HG03520 (cell line): ENCODE measurements at regions not wholly inside any gene's neighbourhood (a gene's known extent, or its start where the extent isn't known, plus 50 kb on each side); places are given as distances from the start of the nearest gene placed in this dataset.
A peak's percentile ranks its signal among the peaks of the same experiment; 100 is the strongest.

Experiments used
- ATAC-seq: cut with Tn5 transposase; IDR thresholded peaks from one replicate; pipeline ENCODE4 v1.9.1; 2021; ENCODE audit warnings: mild to moderate bottlenecking, moderate library complexity; ENCODE audit not compliant: unreplicated experiment

DNA sequence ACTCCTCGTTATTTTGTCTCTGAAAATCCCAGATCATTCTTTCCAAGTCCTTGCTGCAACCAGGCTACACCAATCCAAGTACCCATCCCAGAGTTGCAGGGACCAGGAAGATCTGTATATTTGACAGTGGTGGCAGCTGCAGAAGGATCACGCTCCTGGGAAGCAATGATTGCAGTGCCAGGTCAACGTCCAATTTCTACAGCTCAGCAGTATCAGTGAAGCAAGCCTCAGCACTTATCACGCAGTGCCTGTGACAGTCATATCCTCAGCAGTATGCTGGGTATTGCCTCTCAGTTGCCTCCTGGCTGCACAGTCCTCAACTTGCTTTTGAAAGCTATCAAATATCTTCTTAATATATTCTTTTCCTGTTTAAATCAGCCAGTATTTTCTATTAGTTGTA lies 66.7 kb downstream of the BARHL2 start:
- no peak for ATAC-seq

DNA sequence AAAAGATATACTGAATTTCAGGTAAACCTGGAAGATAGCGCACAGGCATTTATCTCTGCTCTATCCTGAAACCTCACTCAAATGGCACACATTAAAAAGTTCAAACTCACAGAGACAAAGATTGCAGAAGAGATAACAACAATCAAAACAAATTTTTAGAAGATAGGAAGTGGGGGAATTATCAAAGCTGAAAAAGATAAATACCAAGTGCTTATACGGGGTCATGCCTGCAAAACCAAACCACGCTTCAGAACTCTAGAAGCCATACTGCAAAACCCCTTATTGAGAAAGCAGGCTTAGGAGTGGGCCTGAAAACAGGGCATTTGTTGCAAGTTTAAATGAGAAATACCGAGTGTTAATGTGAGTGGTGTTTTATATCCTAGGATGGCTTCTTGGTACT lies 76.8 kb downstream of the BARHL2 start:
- ATAC-seq: no peak

DNA sequence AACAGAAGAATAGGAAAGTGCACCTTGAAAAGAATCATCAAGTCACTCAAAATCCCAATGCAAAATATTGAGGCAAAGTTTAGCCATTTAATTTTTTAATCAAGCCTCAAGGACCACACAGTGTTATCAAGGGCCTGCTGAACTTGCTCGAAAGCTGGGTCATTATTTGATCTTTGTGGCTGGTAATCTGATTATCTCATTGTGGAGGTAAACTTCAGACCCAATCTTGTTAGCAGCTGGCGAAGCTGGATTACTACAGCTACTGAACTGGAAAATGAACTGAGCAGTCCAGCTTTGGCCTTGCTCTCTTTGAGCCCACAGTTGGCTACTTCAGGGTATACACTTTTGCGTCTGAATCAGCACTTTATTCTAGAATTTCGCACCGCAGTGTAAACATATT lies 94.4 kb downstream of the BARHL2 start:
- ATAC-seq: no peak

- no peak for ATAC-seq
Observed at GRCh38 chr1:90621986-90622385, 95.1 kb downstream of the BARHL2 start.

GRCh38 chr1:90616395-90616794 lies 100.7 kb downstream of the BARHL2 start:
- ATAC-seq: no peak

- no peak for ATAC-seq
Observed at GRCh38 chr1:90614872-90615271, 102.2 kb downstream of the BARHL2 start.

GRCh38 chr1:90613371-90613770 lies 103.7 kb downstream of the BARHL2 start:
- ATAC-seq: no peak

DNA sequence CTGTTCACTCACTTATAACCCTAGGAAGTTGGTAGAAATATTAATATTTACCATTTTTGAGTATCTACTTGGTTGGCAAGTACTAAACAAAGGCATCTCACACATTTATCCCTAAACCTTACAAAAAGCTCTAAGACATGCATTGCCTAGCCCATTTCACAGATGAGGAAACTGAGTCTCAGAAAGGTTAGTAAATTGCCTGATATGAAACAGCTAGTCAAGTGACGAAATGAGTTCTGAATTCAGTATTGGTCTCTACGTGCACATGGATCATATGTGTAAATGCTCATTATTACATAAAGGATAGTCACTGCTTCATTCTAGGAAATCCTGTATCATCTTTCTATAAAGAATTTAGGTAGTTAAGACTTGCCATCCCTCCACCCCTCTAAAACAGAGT lies 105.1 kb downstream of the BARHL2 start:
- ATAC-seq: no peak

- ATAC-seq: no peak
Observed at GRCh38 chr1:90607736-90608135, 109.4 kb downstream of the BARHL2 start.

DNA sequence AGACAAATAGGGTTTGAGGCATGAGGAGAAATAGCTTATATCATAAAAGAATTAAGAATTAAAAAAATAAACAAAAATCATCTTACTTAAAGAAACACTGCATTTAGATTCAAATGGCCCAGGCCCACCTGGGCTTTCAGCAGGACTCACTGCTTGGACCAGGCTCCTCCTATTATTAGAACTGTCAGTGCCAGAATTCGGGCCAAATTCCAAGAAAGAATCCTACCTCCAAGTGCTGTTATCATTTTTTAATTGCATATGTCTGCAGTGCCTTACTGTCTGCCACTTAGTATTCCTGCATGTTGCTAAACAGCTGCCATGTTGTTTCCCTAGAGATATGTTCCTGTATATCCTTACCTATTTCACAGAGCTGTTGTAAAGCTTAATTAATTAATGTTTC lies 112.0 kb downstream of the BARHL2 start:
- ATAC-seq: no peak

DNA sequence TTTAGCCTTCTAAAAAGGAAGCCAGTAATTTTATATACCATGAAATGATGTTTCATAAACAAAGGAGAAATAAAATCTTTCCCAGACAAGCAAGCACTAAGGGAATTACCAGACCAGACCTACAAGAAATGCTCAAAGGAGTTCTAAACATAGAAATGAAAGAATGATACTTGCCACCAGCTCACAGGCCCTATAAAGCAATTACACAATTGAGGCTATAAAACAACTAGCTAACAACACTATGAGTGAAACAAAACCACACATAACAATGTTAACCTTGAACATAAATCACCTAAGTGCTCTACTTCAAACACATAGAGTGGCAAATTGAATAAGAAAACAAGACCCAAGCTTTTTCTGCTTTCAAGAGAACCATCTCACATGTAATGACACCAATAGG lies 123.8 kb downstream of the BARHL2 start:
- ATAC-seq: no peak

DNA sequence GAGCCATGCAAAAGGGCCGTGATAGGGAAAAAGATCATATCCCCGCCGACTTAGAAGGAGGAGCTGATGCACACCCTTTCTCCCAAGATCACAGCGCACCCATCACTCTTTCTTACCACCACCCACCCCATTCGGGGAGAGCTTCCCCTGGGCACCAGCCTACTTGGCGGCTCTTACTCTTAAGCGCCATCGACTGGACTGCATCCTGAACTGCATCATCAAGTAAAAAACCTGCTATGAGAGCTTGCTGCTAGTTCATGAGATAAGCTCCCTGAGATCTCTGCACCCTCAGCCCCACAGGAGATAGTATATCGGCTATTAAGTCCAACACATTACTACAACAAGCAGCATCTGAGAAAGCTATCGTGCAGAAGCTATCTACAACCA lies 125.1 kb downstream of the BARHL2 start:
- no peak for ATAC-seq

GRCh38 chr1:90591355-90591969 lies 125.6 kb downstream of the BARHL2 start:
- no peak for ATAC-seq

- ATAC-seq: no peak
Observed at GRCh38 chr1:90580176-90580575, 136.9 kb downstream of the BARHL2 start.

DNA sequence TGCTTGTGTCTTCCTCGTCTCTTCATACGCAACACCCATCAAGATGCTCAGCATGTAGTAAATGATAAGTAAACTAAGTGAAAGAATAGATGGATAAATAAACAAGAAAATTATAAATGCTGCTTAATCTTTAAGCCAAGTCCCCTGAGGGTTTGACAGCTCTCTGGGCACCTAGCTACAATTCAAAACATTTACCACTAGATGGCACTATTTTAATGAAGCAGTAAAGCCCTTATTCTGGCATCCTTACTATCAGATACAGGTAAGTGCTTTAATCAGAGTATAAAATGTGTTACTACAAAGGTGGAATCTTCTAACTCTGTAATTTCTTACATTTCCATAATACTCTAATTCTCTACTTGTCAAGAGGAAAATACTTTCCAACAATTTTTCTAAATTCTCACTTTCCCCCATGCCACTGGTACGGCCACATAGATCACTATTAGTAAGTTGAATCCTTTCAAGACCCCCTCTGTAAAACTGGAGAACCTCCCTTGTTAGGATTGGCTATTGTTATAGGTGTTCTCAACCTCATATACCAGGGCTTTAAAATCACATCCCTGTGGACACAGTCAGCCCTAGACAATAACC lies 137.8 kb downstream of the BARHL2 start:
- peak; percentile 63 for ATAC-seq

GRCh38 chr1:90574692-90575370 lies 142.3 kb downstream of the BARHL2 start:
- no peak for ATAC-seq

GRCh38 chr1:90573736-90574135 lies 143.4 kb downstream of the BARHL2 start:
- no peak for ATAC-seq

DNA sequence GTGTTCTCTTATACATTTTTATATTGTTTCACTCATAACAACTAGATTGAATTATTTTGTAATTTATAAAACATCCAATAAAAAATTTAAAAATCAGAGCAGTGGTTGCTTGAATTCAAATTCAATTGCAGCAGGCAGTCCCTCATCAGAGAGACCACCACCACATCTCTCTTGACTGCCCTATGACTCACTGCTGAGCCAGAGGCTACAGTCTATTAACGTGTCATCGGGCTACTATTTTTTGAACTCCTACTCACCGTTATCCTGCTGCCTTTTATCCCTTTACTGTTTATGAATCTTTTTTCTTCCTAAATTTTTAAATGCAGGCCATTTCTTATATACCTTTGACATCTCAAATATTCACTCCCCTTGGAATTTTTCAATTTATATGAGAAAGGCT lies 144.7 kb downstream of the BARHL2 start:
- ATAC-seq: no peak

- ATAC-seq: no peak
Observed at GRCh38 chr1:90568436-90568835, 148.7 kb downstream of the BARHL2 start.

DNA sequence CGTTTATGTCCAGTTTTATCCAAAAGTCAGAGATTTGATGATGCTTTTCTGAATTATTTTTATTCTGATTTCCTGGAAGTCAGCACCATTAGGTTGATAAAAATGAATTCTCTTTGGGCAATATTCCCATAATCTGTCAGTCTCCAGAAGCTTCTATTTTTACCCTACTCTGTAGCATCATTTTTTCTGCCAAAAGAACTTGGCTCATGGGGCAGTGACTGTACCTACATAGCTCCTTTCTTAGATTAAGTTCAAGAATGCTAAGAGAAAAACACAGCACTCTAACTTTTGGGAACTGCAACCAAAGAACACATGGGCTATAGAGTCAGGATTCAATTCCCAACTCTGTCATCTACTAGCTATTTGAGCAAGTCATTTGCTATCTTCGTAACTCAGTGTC lies 152.9 kb downstream of the BARHL2 start:
- no peak for ATAC-seq

DNA sequence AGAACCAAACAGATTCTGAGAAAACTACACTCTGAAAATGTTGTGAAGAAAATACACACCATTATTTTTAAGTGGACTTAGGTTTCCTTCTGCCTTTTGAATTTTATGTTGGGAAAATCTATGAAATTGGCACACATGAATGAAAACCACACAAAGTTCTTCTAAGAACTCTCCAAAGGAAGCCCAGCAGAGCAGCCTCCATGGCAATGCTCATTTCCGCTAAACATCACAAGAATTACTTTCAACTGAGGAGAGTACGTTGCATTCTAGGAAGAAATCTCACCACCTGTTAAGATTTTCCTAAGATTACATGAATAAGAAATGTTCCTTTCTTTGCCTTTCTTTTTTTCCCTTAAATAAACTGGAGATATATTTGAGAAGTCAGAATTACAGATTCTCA lies 154.2 kb downstream of the BARHL2 start:
- ATAC-seq: no peak

DNA sequence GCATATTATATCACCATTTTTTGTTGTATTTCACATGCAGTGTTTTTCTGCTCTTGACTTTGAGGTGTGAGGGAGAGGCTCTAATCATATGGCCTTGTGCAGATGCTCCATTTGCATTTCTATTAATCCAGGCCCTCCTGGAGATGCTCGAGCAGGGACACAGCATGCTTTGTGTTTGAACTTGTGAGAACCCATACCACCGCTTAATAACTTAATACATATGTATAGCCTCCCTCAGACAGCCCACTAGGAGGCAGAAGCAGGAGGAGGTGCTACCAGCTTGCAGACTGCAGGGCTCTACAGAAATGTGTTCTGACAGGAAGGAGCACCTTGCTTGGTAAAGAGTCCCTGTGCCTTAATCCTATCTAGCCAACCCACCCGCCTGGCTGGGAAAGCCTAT lies 155.2 kb downstream of the BARHL2 start:
- ATAC-seq: no peak
